LNCAP (cell line): ENCODE measurements at regions not wholly inside any gene's neighbourhood (a gene's known extent, or its start where the extent isn't known, plus 50 kb on each side); places are given as distances from the start of the nearest gene placed in this dataset.
A peak's percentile ranks its signal among the peaks of the same experiment; 100 is the strongest.

Source experiments
- TF ChIP-seq, protein P1 (sequence below): fragments of 450-650 bp; IDR thresholded peaks from 2 replicates; pipeline ENCODE4 v1.5.1; 2017; ENCODE audit warnings: mild to moderate bottlenecking

DNA sequence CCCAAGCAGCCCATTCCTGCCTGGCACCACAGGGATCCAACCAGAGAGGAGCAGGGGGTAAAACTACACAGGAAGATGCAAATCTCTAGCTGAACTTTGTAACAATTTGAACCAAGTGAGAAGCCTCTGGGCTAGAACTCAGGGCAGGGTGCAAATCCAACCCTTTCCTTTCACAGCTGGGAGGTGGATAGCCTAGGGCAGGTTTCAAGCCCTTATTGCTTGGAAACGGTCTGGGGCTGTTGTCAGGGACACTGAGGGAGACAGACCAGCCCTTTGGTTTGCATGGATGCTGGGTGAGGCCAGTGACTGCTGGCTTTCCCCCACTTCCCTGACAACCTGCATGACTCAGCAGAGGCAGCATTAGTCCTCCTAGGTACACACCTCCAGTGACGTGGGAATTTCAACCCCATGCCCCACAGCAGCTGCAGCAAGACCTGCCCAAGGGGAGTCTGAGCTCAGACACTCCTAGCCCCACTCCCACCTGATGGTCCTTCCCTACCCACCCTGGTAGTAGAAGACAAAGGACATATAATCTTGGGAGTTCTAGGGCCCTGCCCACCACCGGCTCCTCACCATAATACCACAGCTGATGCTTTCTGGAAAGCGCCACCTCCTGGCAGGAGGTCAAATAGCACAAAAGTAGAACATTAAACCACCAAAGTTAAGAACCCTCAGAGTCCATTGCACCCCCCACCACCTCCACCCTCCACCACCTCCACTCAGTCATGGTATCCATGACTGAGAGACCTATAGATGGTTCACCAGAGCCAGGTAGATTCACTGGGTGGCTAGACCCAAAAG is 797.7 kb upstream of the MAN1A1 start:
- TF ChIP-seq, protein P1, sequence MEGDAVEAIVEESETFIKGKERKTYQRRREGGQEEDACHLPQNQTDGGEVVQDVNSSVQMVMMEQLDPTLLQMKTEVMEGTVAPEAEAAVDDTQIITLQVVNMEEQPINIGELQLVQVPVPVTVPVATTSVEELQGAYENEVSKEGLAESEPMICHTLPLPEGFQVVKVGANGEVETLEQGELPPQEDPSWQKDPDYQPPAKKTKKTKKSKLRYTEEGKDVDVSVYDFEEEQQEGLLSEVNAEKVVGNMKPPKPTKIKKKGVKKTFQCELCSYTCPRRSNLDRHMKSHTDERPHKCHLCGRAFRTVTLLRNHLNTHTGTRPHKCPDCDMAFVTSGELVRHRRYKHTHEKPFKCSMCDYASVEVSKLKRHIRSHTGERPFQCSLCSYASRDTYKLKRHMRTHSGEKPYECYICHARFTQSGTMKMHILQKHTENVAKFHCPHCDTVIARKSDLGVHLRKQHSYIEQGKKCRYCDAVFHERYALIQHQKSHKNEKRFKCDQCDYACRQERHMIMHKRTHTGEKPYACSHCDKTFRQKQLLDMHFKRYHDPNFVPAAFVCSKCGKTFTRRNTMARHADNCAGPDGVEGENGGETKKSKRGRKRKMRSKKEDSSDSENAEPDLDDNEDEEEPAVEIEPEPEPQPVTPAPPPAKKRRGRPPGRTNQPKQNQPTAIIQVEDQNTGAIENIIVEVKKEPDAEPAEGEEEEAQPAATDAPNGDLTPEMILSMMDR: peak; percentile 38; the same call in 1 of the 2 replicates

DNA sequence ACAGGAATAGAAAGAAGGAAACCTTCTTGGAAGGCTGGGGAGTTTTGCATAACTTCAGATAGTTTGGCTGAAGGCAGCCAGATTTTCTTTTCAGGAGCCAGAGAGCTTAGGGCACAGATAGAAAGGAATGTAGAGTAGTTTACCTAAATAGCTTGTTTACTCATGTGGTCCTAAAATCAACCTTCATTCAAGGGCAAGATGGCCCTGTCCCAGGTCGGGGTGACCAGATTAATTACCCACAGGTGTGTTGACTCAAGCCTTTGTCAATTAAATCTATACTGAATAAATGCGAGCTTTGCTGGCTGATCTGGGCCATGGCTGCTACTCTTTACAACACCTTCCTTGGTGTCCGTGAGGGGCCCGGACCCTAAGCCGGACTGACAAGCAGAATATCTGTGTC is 792.0 kb upstream of the MAN1A1 start:
- TF ChIP-seq, protein P1: no peak

DNA sequence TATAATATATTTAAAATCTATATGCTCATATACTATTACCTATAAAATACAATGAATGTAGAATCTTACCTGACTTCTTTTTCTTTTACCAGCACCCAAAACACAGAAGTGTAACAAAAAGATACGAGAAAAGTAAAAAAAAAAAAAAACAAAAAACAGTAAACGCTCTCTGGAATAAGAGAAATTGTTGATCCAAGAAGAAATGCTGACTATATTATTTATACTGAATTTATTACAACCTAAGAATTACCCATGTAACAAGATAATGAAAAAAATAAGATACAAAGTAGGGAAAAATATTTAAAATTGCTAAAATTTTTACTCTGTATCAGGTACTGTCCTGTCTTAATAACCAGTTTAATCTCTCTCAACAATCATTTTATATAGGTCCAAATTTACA is 787.9 kb upstream of the MAN1A1 start:
- TF ChIP-seq, protein P1: no peak

- TF ChIP-seq, protein P1: no peak
Measured at GRCh38 chr6:120129228-120129627, 779.7 kb upstream of the MAN1A1 start.

- TF ChIP-seq, protein P1: no peak
Measured at GRCh38 chr6:120122401-120122800, 772.8 kb upstream of the MAN1A1 start.

GRCh38 chr6:120116343-120116742 is 766.8 kb upstream of the MAN1A1 start:
- TF ChIP-seq, protein P1: no peak

DNA sequence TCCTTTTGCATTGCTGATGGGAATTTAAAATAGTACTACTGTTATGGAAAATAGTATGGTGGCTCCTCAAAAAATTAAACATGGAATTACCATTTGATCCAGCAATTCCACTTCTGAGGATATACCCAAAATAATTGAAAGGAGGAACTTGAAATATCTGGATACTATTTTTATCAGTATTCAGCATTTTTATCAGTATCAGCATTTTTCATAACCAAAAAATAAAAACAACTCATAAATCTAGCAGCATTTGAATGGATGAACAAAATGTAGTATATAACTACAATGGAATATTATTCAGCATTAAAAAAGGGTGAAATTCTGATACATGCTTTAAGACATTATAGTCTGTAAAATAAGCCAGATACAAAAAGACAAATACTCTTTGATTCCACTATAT is 763.4 kb upstream of the MAN1A1 start:
- TF ChIP-seq, protein P1: no peak
